ENCODE measurements at regions not wholly inside any gene's neighbourhood (a gene's known extent, or its start where the extent isn't known, plus 50 kb on each side); places are given as distances from the start of the nearest gene placed in this dataset.

DNA sequence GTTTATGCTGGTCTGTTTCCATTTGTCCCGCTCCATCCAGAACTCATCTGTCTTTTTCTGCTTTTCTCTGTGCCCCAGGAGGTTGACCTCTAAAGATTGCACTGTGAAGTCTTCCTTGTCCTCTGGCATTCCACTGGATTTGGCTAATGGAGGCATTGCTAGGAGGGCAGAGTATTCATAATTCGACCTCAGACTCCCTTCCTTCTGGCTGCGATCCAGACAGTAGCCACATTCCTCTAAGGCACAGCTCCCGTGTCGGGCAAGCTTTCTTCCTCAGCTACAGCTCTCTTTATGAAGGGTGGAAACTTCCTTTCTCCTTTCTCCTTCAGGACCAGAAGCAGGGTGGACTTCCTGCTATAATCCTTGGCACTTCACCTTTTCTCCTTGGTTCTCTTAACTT is 175.9 kb downstream of the BAMBI start:
- H3K27me3 ChIP-seq (ENCODE audit: insufficient read depth, low read length) = no peaks in the 10 kb centered on the region
- H3K4me3 ChIP-seq (replicated peaks in 1 of 2; ENCODE audit: low read depth in 1 of 2, low read length in 2 of 2) = no peak overlapping the region
- H3K4me1 ChIP-seq (ENCODE audit: control insufficient read depth in 1 of 2, insufficient read depth in 2 of 2, low read length in 2 of 2) = no peaks in the 10 kb centered on the region
- DNase-seq (ENCODE audit: low read depth, low spot score) = no peak
- intact Hi-C loops (cut with micrococcal nuclease) = no loop called here
- BruUV-seq (replicated peaks) = no TSS peak
- ATAC-seq = no peak
- TF ChIP-seq ZNF274 (IDR thresholded peaks at IDR 0.05; ENCODE audit: low read depth, low read length) (no peak), MAX (IDR thresholded peaks at IDR 0.05) (no peak), POLR2A (IDR thresholded peaks at IDR 0.05; ENCODE audit: borderline replicate concordance, extremely low read depth, insufficient read depth, insufficient read length) (no peak), POLR2AphosphoS5 (IDR thresholded peaks at IDR 0.05; ENCODE audit: low read depth, low read length) (no peak), EGR1 (IDR thresholded peaks at IDR 0.05; ENCODE audit: low read depth) (no peak), TCF7L2 (IDR thresholded peaks at IDR 0.05; ENCODE audit: borderline replicate concordance, extremely low read depth, insufficient read depth, insufficient read length) (no peak), EZH2 (IDR thresholded peaks at IDR 0.05) (no peak), SIN3A (IDR thresholded peaks at IDR 0.05; ENCODE audit: low read depth) (no peak), FOSL1 (IDR thresholded peaks at IDR 0.05; ENCODE audit: low read depth) (no peak), ZBTB33 (IDR thresholded peaks at IDR 0.05; ENCODE audit: extremely low read depth, insufficient replicate concordance, low read length) (no peak), SRF (IDR thresholded peaks at IDR 0.05; ENCODE audit: low read depth) (no peak), CBX3 (IDR thresholded peaks at IDR 0.05; ENCODE audit: low read depth) (no peak), SP1 (IDR thresholded peaks at IDR 0.05; ENCODE audit: low read depth) (no peak), RAD21 (IDR thresholded peaks at IDR 0.05; ENCODE audit: low read depth) (no peak), ZFX (IDR thresholded peaks at IDR 0.05) (no peak), CEBPB (IDR thresholded peaks at IDR 0.05; ENCODE audit: low read depth) (no peak), JUND (IDR thresholded peaks at IDR 0.05) (no peak)
- TF ChIP-seq, protein P1, sequence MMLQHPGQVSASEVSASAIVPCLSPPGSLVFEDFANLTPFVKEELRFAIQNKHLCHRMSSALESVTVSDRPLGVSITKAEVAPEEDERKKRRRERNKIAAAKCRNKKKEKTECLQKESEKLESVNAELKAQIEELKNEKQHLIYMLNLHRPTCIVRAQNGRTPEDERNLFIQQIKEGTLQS (IDR thresholded peaks at IDR 0.05) = no peak
- TF ChIP-seq, protein P2, sequence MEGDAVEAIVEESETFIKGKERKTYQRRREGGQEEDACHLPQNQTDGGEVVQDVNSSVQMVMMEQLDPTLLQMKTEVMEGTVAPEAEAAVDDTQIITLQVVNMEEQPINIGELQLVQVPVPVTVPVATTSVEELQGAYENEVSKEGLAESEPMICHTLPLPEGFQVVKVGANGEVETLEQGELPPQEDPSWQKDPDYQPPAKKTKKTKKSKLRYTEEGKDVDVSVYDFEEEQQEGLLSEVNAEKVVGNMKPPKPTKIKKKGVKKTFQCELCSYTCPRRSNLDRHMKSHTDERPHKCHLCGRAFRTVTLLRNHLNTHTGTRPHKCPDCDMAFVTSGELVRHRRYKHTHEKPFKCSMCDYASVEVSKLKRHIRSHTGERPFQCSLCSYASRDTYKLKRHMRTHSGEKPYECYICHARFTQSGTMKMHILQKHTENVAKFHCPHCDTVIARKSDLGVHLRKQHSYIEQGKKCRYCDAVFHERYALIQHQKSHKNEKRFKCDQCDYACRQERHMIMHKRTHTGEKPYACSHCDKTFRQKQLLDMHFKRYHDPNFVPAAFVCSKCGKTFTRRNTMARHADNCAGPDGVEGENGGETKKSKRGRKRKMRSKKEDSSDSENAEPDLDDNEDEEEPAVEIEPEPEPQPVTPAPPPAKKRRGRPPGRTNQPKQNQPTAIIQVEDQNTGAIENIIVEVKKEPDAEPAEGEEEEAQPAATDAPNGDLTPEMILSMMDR (IDR thresholded peaks at IDR 0.05 in 2 of 3, conservative IDR thresholded peaks at IDR 0.05 in 1 of 3; ENCODE audit: borderline replicate concordance in 1 of 3, insufficient read depth in 1 of 3, low read depth in 2 of 3, low read length in 2 of 3) = no peak
- H3K9ac ChIP-seq (ENCODE audit: low read length) = no peak overlapping the region
- no peak overlapping the region for H2AFZ ChIP-seq (ENCODE audit: low read depth, low read length, poor library complexity, severe bottlenecking)
- no peaks in the 10 kb centered on the region for H3K9me2 ChIP-seq (ENCODE audit: insufficient read depth)
- H4K20me1 ChIP-seq (ENCODE audit: insufficient read depth) = no peaks in the 10 kb centered on the region
- no peaks in the 10 kb centered on the region for H3K36me3 ChIP-seq (ENCODE audit: control insufficient read depth in 1 of 2, insufficient read depth in 2 of 2, low read length in 2 of 2)
- CTCF ChIA-PET = no interaction called here
- H3K4me2 ChIP-seq (ENCODE audit: low read length) = no peak overlapping the region
- H3K79me2 ChIP-seq (ENCODE audit: insufficient read depth, low read length) = no peaks in the 10 kb centered on the region
- no peaks in the 10 kb centered on the region for H3K9me3 ChIP-seq (ENCODE audit: control insufficient read depth in 1 of 2, insufficient read depth in 1 of 2, low read depth in 1 of 2, low read length in 2 of 2)
- RAD21 ChIA-PET (ENCODE audit: low non-redundant PET in 1 of 2, low total read pairs in 2 of 2, uncharacterized antibody in 2 of 2, unreplicated experiment in 2 of 2) = no interaction called here
- no peak overlapping the region for H3K27ac ChIP-seq (ENCODE audit: low read depth, low read length)
- POLR2A ChIA-PET = no interaction called here

All from HCT116 (cell line).